Prostate gland (tissue), 2 donors: ENCODE measurements at regions not wholly inside any gene's neighbourhood (a gene's known extent, or its start where the extent isn't known, plus 50 kb on each side); places are given as distances from the start of the nearest gene placed in this dataset.
A peak's percentile ranks its signal among the peaks of the same experiment; 100 is the strongest.

Experiments
- DNase-seq: peaks from one replicate; pipeline ENCODE4 v3.0.0-alpha.2; 2019; ENCODE audit warnings: low spot score
- H3K27ac ChIP-seq, 2 donors: fragments of 200-600 bp; sonication (generic); 2 replicates each; pipeline ENCODE4 v1.5.1; 2017 to 2019
- H3K27me3 ChIP-seq: fragments of 200-600 bp; sonication (generic); replicated peaks from 2 replicates; pipeline ENCODE4 v1.5.1; 2019; ENCODE audit not compliant: insufficient read depth
- H3K36me3 ChIP-seq, 2 donors: fragments of 200-600 bp; sonication (generic); 1 replicate in 1 of 2; 2 replicates in 1 of 2; pipeline versions ENCODE4 v1.5.1 to v1.8.1; 2017 to 2019
- H3K4me1 ChIP-seq: fragments of 200-600 bp; sonication (generic); replicated peaks from 2 replicates; pipeline ENCODE4 v1.5.1; 2019
- H3K4me3 ChIP-seq, 2 donors: fragments of 200-600 bp; sonication (generic); 2 replicates each; pipeline ENCODE4 v1.5.1; 2017 to 2019
- H3K9me3 ChIP-seq: fragments of 200-600 bp; sonication (generic); 2 replicates; pipeline ENCODE4 v1.5.1; 2017
- POLR2A ChIP-seq: fragments of 450-650 bp; IDR thresholded peaks from one replicate; pipeline ENCODE4 v1.6.1; 2016; ENCODE audit warnings: antibody characterized with exemption, mild to moderate bottlenecking
- POLR2AphosphoS5 ChIP-seq: sonication (generic); formaldehyde crosslinking; IDR thresholded peaks from one replicate; pipeline ENCODE4 v1.6.1; 2017; ENCODE audit warnings: antibody characterized with exemption
- WGBS: methylation state at CpG from one replicate; pipeline ENCODE4 v1.1.5; 2018; 5-methylcytosine and 5-hydroxymethylcytosine counted together
- intact Hi-C: fragments of 100-400 bp; cut with DNase I; formaldehyde crosslinking; loops from one replicate; pipeline ENCODE4 v1.14.2; 2022
- TF ChIP-seq, protein P1 (sequence below), 4 experiments: fragments of 200-600 bp in 2 of 4; fragments of 450-650 bp in 2 of 4; sonication (generic) in 2 of 4; IDR thresholded peaks; 1 replicate in 3 of 4; 2 replicates in 1 of 4; pipeline ENCODE4 v1.5.1; 2016 to 2019; ENCODE audit warnings: antibody characterized with exemption in 4 of 4, mild to moderate bottlenecking in 2 of 4, moderate library complexity in 2 of 4

DNA sequence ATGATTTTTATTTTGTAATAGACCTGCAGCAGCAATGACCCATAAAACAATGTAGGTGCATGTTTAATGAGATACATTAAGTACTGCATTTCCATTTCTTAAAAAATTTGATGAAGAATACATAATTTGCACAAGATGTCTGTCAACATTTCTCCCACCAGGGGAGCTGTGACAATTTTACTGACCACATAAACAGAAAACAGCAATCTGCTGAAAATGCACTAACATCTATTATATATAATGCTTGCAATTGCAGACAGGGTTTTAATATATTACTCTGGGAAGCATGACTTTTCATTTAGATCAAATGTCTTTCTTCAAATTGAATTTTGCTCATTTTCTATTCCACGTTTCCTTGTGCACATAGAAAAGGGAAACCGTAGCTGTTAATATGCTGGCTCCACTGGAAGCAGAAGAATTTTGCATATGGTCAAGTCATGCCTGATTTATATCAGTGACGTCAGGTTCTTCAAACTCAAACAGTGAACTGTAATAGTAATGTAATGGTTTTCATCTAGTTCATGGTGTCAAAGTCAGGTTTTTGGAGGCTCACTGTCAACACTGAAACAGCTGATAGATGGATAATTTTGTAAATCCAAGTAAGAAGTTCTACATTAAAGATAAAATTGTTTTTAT lies 79.8 kb upstream of the IGF1R start:
- no peaks in the 10 kb centered on the region for H3K9me3 ChIP-seq
- H3K4me1 ChIP-seq = no peaks in the 10 kb centered on the region
- no peak overlapping the region for H3K4me3 ChIP-seq
- no peak for DNase-seq
- no peak overlapping the region for H3K27ac ChIP-seq
- H3K27me3 ChIP-seq = no peaks in the 10 kb centered on the region
- WGBS = 70% methylated on average over 3 of the region's 3 CpGs
- intact Hi-C loops = no loop called here
- H3K36me3 ChIP-seq = no peaks in the 10 kb centered on the region
- TF ChIP-seq, protein P1, sequence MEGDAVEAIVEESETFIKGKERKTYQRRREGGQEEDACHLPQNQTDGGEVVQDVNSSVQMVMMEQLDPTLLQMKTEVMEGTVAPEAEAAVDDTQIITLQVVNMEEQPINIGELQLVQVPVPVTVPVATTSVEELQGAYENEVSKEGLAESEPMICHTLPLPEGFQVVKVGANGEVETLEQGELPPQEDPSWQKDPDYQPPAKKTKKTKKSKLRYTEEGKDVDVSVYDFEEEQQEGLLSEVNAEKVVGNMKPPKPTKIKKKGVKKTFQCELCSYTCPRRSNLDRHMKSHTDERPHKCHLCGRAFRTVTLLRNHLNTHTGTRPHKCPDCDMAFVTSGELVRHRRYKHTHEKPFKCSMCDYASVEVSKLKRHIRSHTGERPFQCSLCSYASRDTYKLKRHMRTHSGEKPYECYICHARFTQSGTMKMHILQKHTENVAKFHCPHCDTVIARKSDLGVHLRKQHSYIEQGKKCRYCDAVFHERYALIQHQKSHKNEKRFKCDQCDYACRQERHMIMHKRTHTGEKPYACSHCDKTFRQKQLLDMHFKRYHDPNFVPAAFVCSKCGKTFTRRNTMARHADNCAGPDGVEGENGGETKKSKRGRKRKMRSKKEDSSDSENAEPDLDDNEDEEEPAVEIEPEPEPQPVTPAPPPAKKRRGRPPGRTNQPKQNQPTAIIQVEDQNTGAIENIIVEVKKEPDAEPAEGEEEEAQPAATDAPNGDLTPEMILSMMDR (IDR thresholded peaks at IDR 0.05) = peak in 1 of 4 experiments; percentile 22
- TF ChIP-seq POLR2A = no peak

DNA sequence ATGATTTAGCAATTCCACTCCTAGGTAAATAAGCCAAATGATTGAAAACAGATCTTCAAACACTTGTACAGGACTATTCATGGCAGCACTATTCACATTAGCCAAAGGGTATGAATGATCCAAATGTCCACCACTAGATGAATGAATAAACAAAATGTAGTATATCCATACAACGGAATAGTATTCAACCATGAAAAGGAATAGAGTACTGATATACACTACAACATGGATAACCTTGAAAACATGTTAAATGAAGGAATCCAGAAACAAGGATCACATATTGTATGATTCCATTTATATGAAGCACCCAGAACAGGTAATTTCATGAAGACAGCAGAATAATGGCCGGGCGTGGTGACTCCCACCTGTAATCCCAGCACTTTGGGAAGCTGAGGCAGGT lies 78.2 kb upstream of the IGF1R start:
- Histone ChIP-seq H3K27ac (no peak overlapping the region), H3K4me3 (no peak overlapping the region), H3K36me3 (no peaks in the 10 kb centered on the region), H3K27me3 (no peaks in the 10 kb centered on the region), H3K9me3 (no peaks in the 10 kb centered on the region), H3K4me1 (no peaks in the 10 kb centered on the region)
- intact Hi-C loops = no loop called here
- no peak for DNase-seq
- 96% methylated on average over 3 of the region's 3 CpGs for WGBS
- TF ChIP-seq, protein P1 (IDR thresholded peaks at IDR 0.05) = no peak
- TF ChIP-seq POLR2AphosphoS5 (no peak), POLR2A (no peak)

DNA sequence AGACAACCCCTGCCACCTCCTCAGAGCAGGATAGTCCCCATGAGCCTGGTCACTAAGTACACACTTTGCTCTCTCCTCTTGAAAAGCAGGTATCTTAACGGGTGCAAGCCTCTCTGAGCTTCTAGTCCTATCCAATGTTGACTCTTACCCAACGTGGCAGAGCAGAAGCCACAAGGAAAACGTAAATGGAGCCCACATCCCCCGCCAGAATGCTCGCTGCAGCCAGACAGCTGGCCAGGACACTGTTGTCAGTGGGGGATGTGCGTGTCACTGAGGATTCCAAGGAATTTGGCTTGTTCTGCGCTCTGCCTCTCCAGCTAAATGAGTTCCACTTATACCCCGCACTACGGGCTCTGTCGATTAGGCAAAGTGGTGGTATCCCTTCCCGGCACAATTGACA lies 67.8 kb upstream of the IGF1R start:
- 27% methylated on average over 11 of the region's 11 CpGs for WGBS

DNA sequence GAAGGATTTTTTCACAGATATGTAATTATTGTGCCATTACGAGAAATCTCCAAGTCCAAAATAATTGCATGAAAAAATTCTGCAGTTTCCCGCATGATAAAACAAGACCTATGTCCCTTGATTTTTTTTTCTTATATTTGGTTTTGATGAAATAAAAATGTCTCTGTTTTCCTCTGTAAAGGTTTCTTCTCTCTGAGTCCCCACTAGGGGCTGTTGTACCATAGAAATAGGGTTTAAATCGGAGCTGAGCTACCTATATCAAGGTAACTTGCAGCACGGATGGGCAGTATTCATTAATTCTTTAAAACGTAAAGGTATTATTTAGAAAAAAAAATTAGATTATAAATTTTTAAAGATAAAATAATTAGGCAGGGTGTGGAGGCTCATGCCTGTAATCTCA lies 66.6 kb upstream of the IGF1R start:
- Histone ChIP-seq H3K9me3 (no peaks in the 10 kb centered on the region), H3K4me1 (no peaks in the 10 kb centered on the region), H3K36me3 (no peaks in the 10 kb centered on the region), H3K4me3 (no peak overlapping the region), H3K27me3 (no peaks in the 10 kb centered on the region), H3K27ac (no peak overlapping the region)
- no peak for DNase-seq
- intact Hi-C loops = no loop called here
- 58% methylated on average over 5 of the region's 5 CpGs for WGBS
- TF ChIP-seq, protein P1 (IDR thresholded peaks at IDR 0.05) = peak in 1 of 4 experiments; percentile 35
- TF ChIP-seq POLR2A = no peak

More for the DNA sequence above, 67.8 kb upstream of the IGF1R start:
- Histone ChIP-seq H3K27me3 (no peaks in the 10 kb centered on the region), H3K36me3 (no peaks in the 10 kb centered on the region), H3K4me1 (no peaks in the 10 kb centered on the region), H3K27ac (no peak overlapping the region), H3K4me3 (no peak overlapping the region), H3K9me3 (no peaks in the 10 kb centered on the region)
- DNase-seq = no peak
- intact Hi-C loops = no loop called here
- TF ChIP-seq POLR2A = no peak
- TF ChIP-seq POLR2AphosphoS5 = no peak
- TF ChIP-seq, protein P1 (IDR thresholded peaks at IDR 0.05) = no peak

DNA sequence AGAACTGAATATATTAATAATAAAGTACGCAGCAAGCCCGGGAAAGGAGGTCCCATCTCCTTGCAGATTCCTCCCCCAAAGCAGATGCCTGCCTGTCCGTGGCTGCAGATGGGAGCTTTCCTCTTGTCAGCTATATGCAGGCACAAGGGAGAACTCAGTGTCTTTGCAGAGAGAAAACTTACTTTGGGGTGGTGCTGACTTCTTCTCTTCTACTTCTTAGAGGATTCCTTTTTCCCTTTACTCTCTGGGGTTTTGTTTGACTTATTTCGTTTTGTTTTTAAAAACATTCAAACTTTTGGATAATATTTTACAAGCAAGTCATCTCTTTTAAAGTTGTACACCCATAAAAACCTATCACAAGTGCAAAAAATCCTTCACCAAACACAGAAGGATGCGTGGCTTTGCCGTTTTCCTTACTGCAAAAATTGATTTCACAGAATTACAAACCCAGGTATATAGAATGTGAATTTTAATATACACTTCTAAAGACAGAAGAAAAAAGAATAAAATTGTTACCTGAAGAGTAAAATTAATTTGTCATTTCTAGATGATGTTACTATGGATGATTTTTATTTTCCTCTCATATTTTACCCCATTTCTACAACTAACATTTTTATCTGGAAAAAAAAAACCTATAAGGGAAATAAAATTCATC lies 65.3 kb upstream of the IGF1R start:
- Histone ChIP-seq H3K36me3 (no peaks in the 10 kb centered on the region), H3K27me3 (no peaks in the 10 kb centered on the region), H3K4me3 (no peak overlapping the region), H3K9me3 (no peaks in the 10 kb centered on the region), H3K27ac (no peak overlapping the region), H3K4me1 (no peaks in the 10 kb centered on the region)
- TF ChIP-seq POLR2AphosphoS5 (no peak), POLR2A (no peak)
- TF ChIP-seq, protein P1 (IDR thresholded peaks at IDR 0.05) = no peak
- no peak for DNase-seq
- WGBS = 45% methylated on average over 6 of the region's 6 CpGs
- intact Hi-C loops = no loop called here
